Neural cell (in vitro differentiated cells): ENCODE measurements at regions not wholly inside any gene's neighbourhood (a gene's known extent, or its start where the extent isn't known, plus 50 kb on each side); places are given as distances from the start of the nearest gene placed in this dataset.
"Not testable (repeated sequence)": the region's sequence is repeated elsewhere in the genome, so short reads cannot be mapped to it uniquely, and the experiment has no call there.

ENCODE experiments used
- CTCF ChIP-seq: fragments of 450-650 bp; IDR thresholded peaks from 2 replicates; pipeline ENCODE4 v1.5.1; 2014; ENCODE audit warnings: antibody characterized with exemption, mild to moderate bottlenecking, moderate library complexity; ENCODE audit not compliant: poor library complexity, severe bottlenecking
- MXI1 ChIP-seq: fragments of 450-650 bp; conservative IDR thresholded peaks from 2 replicates; pipeline ENCODE4 v1.6.1; 2014; ENCODE audit warnings: antibody characterized with exemption, mild to moderate bottlenecking; ENCODE audit not compliant: poor library complexity, severe bottlenecking
- SMC3 ChIP-seq: fragments of 450-650 bp; conservative IDR thresholded peaks from 2 replicates; pipeline ENCODE4 v1.6.1; 2014; ENCODE audit warnings: antibody characterized with exemption, mild to moderate bottlenecking, moderate library complexity; ENCODE audit not compliant: poor library complexity

- not testable (repeated sequence) for TF ChIP-seq CTCF, MXI1, SMC3
These were observed 392.1 kb downstream of the UTRN start for GRCh38 chr6:144677263-144677662.
